ENCODE measurements at regions not wholly inside any gene's neighbourhood (a gene's known extent, or its start where the extent isn't known, plus 50 kb on each side); places are given as distances from the start of the nearest gene placed in this dataset.
A peak's percentile ranks its signal among the peaks of the same experiment; 100 is the strongest.

GRCh38 chr1:58262702-58263101, 283.8 kb downstream of the OMA1 start:
- DNase-seq (ENCODE audit: low read depth): no peak
- TF ChIP-seq CTCF (IDR thresholded peaks at IDR 0.05; ENCODE audit: low read depth, low read length, missing control alignments): no peak
- no peak overlapping the region for H3K4me3 ChIP-seq (ENCODE audit: low read depth, low read length)

DNA sequence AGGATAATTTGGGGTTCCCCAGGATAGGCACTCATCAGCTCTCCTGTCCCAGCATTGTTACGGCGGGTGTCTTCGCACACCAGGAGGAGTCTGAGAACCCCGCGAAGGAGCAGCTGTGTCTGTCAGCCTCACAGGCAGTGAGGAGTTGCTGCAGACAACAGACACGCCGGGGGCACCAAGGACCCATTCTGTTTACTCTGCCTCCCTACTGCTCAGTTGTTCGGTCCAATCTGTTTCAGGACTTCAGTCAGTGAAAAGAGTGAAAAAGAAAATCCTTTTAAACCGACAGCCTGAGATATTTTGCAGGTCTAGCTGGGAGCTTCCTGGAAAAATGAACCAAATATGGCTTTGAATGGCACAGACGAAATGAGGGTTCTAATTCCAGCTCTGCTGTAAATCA, 288.4 kb downstream of the OMA1 start:
- DNase-seq (ENCODE audit: low read depth): no peak
- no peak overlapping the region for H3K4me3 ChIP-seq (ENCODE audit: low read depth, low read length)
- TF ChIP-seq CTCF (IDR thresholded peaks at IDR 0.05; ENCODE audit: low read depth, low read length, missing control alignments): no peak

GRCh38 chr1:58257003-58257402, 289.5 kb downstream of the OMA1 start:
- H3K4me3 ChIP-seq (ENCODE audit: low read depth, low read length): no peak overlapping the region
- TF ChIP-seq CTCF (IDR thresholded peaks at IDR 0.05; ENCODE audit: low read depth, low read length, missing control alignments): no peak
- DNase-seq (ENCODE audit: low read depth): no peak

DNA sequence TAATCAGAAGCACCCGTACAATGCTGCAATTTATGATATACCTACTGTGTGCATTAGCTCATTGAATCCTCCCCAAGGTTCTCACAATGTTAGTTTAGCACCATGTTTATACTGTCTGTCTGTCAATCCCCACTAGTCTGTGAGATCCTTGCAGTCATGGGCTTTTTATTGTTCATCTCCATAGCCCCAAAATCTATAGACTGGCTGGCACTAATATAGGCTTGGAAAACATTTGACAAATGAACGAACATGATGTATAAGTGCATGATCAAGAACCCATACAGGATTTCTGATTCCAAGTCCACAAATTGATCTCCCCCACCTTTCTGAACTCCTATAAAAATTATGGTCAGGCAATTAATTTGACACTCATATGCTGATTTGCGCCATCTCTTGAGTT, 290.0 kb downstream of the OMA1 start:
- TF ChIP-seq CTCF (IDR thresholded peaks at IDR 0.05; ENCODE audit: low read depth, low read length, missing control alignments): no peak
- no peak for DNase-seq (ENCODE audit: low read depth)
- H3K4me3 ChIP-seq (ENCODE audit: low read depth, low read length): no peak overlapping the region

- TF ChIP-seq CTCF (IDR thresholded peaks at IDR 0.05; ENCODE audit: low read depth, low read length, missing control alignments): no peak
- H3K4me3 ChIP-seq (ENCODE audit: low read depth, low read length): no peak overlapping the region
- no peak for DNase-seq (ENCODE audit: low read depth)
Observed at GRCh38 chr1:58256041-58256440, 290.5 kb downstream of the OMA1 start.

DNA sequence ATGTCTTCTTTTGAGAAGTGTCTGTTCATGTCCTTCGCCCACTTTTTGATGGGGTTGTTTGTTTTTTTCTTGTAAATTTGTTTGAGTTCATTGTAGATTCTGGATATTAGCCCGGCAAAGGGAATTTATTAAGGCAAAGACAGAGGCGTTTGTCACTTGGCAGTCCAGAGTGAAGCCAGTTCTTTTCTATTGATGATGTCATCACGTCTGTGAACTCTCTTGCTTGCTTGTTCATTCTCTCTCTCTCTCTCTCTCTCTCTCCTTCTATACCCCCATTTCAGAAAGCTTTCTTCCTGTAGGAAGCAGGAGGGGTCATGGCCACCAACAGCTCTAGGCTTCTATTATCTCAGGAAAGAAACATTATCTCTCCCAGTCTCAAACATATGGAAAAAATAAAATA, 291.3 kb downstream of the OMA1 start:
- H3K4me3 ChIP-seq (ENCODE audit: low read depth, low read length): no peak overlapping the region
- DNase-seq (ENCODE audit: low read depth): no peak
- no peak for TF ChIP-seq CTCF (IDR thresholded peaks at IDR 0.05; ENCODE audit: low read depth, low read length, missing control alignments)

GRCh38 chr1:58251430-58252073, 295.0 kb downstream of the OMA1 start:
- no peak for DNase-seq (ENCODE audit: low read depth)
- peak; percentile 53 for TF ChIP-seq CTCF (IDR thresholded peaks at IDR 0.05; ENCODE audit: low read depth, low read length, missing control alignments)
- no peak overlapping the region for H3K4me3 ChIP-seq (ENCODE audit: low read depth, low read length)

All from GM12864 (cell line).